ENCODE measurements at regions not wholly inside any gene's neighbourhood (a gene's known extent, or its start where the extent isn't known, plus 50 kb on each side); places are given as distances from the start of the nearest gene placed in this dataset.

DNA sequence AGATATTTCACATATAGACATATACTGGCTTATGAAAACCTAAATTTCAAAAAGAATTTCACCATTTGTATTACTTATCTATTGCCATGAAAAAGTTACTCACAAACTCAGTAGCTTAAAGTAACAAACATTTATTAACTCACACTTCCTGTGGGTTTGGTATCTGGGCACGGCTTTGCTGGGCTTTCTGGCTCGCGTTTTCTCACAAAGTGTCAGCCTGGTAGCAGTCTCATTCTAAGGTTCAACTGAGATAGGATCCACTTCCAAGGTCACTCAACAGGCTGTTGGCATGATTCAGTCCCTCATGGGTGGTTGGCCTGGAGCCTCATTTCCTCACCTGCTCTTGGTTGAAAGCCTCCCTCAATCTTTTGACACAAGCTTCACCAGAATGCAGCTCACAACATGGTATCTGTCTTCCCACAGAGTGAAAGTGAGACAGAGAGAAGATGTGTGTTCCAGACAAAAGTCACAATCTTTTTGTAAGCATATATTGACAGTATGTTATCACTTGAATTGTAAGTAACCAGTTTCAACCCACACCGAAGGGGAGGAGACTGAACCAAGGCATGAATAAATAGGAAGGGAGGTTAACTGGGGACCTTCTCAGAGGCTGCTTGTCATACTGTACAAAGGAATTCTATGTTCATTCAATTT lies 1065.8 kb upstream of the SPRY2 start:
- no peak overlapping the region for H2AFZ ChIP-seq (ENCODE audit: low read depth, low read length)

DNA sequence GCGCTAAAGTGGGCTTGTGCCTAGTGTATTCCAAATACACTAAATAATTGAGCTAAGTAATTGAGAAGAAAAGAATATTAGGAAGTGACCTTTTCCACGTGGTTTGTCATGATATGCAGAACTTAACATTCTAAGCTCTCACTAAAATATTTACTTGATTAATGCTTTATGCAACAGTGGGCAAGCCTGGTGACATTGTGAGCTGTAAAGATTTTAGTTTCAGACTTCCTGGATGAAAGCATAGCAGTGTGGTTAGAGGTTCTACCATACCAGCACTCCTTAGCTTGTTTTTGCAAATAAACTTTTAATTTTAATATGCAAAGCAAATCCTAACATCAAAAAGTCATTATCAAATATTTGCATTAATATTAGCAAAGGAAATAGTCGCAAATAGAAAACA lies 1065.1 kb upstream of the SPRY2 start:
- TF ChIP-seq TAF1 (IDR thresholded peaks at IDR 0.05; ENCODE audit: low read depth) (no peak), RAD21 (conservative IDR thresholded peaks at IDR 0.05) (no peak), EP300 (conservative IDR thresholded peaks at IDR 0.05; ENCODE audit: poor library complexity, severe bottlenecking) (no peak), EZH2 (IDR thresholded peaks at IDR 0.05; ENCODE audit: borderline replicate concordance, insufficient read depth, low read length, poor library complexity, severe bottlenecking) (no peak), MXI1 (conservative IDR thresholded peaks at IDR 0.05; ENCODE audit: poor library complexity, severe bottlenecking) (no peak), POLR2AphosphoS5 (IDR thresholded peaks at IDR 0.05) (no peak)
- TF ChIP-seq, protein P1, sequence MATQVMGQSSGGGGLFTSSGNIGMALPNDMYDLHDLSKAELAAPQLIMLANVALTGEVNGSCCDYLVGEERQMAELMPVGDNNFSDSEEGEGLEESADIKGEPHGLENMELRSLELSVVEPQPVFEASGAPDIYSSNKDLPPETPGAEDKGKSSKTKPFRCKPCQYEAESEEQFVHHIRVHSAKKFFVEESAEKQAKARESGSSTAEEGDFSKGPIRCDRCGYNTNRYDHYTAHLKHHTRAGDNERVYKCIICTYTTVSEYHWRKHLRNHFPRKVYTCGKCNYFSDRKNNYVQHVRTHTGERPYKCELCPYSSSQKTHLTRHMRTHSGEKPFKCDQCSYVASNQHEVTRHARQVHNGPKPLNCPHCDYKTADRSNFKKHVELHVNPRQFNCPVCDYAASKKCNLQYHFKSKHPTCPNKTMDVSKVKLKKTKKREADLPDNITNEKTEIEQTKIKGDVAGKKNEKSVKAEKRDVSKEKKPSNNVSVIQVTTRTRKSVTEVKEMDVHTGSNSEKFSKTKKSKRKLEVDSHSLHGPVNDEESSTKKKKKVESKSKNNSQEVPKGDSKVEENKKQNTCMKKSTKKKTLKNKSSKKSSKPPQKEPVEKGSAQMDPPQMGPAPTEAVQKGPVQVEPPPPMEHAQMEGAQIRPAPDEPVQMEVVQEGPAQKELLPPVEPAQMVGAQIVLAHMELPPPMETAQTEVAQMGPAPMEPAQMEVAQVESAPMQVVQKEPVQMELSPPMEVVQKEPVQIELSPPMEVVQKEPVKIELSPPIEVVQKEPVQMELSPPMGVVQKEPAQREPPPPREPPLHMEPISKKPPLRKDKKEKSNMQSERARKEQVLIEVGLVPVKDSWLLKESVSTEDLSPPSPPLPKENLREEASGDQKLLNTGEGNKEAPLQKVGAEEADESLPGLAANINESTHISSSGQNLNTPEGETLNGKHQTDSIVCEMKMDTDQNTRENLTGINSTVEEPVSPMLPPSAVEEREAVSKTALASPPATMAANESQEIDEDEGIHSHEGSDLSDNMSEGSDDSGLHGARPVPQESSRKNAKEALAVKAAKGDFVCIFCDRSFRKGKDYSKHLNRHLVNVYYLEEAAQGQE (IDR thresholded peaks at IDR 0.05; ENCODE audit: borderline replicate concordance), result no peak
- Histone ChIP-seq H3K4me2 (ENCODE audit: low read length) (no peak overlapping the region), H4K20me1 (ENCODE audit: insufficient read depth) (no peaks in the 10 kb centered on the region), H3K27me3 (ENCODE audit: insufficient read depth, low read depth, low read length) (no peaks in the 10 kb centered on the region), H3K4me3 (ENCODE audit: low read length) (no peak overlapping the region), H3K27ac (ENCODE audit: low read length) (no peak overlapping the region), H3K79me2 (replicated peaks; ENCODE audit: insufficient read depth, low read length) (no peaks in the 10 kb centered on the region), H3K9ac (ENCODE audit: low read length) (no peak overlapping the region), H3F3A (ENCODE audit: insufficient read depth, low read length, poor library complexity, severe bottlenecking) (no peaks in the 10 kb centered on the region), H3K36me3 (ENCODE audit: insufficient read depth, low read length) (no peaks in the 10 kb centered on the region), H3K9me3 (ENCODE audit: low read length) (no peaks in the 10 kb centered on the region), H2AFZ (ENCODE audit: low read depth, low read length) (no peak overlapping the region), H3K9me2 (ENCODE audit: insufficient read depth, low read length) (no peaks in the 10 kb centered on the region)

More for the DNA sequence above, 1065.8 kb upstream of the SPRY2 start:
- H3K4me2 ChIP-seq (ENCODE audit: low read length), result no peak overlapping the region
- TF ChIP-seq, protein P1 (IDR thresholded peaks at IDR 0.05; ENCODE audit: borderline replicate concordance), result no peak
- TF ChIP-seq EP300 (conservative IDR thresholded peaks at IDR 0.05; ENCODE audit: poor library complexity, severe bottlenecking) (no peak), EZH2 (IDR thresholded peaks at IDR 0.05; ENCODE audit: borderline replicate concordance, insufficient read depth, low read length, poor library complexity, severe bottlenecking) (no peak), POLR2AphosphoS5 (IDR thresholded peaks at IDR 0.05) (no peak), SMC3 (conservative IDR thresholded peaks at IDR 0.05; ENCODE audit: poor library complexity) (no peak)
- no peak overlapping the region for H3K9ac ChIP-seq (ENCODE audit: low read length)
- no peaks in the 10 kb centered on the region for H3K9me3 ChIP-seq (ENCODE audit: low read length)
- H3K9me2 ChIP-seq (ENCODE audit: insufficient read depth, low read length), result no peaks in the 10 kb centered on the region
- H3K36me3 ChIP-seq (ENCODE audit: insufficient read depth, low read length), result no peaks in the 10 kb centered on the region
- no peaks in the 10 kb centered on the region for H3K27me3 ChIP-seq (ENCODE audit: insufficient read depth, low read depth, low read length)
- H3K4me3 ChIP-seq (ENCODE audit: low read length), result no peak overlapping the region
- H4K20me1 ChIP-seq (ENCODE audit: insufficient read depth), result no peaks in the 10 kb centered on the region
- no peaks in the 10 kb centered on the region for H3K79me2 ChIP-seq (replicated peaks; ENCODE audit: insufficient read depth, low read length)
- no peaks in the 10 kb centered on the region for H3F3A ChIP-seq (ENCODE audit: insufficient read depth, low read length, poor library complexity, severe bottlenecking)
- no peak overlapping the region for H3K27ac ChIP-seq (ENCODE audit: low read length)
